ENCODE measurements at regions not wholly inside any gene's neighbourhood (a gene's known extent, or its start where the extent isn't known, plus 50 kb on each side); places are given as distances from the start of the nearest gene placed in this dataset.

DNA sequence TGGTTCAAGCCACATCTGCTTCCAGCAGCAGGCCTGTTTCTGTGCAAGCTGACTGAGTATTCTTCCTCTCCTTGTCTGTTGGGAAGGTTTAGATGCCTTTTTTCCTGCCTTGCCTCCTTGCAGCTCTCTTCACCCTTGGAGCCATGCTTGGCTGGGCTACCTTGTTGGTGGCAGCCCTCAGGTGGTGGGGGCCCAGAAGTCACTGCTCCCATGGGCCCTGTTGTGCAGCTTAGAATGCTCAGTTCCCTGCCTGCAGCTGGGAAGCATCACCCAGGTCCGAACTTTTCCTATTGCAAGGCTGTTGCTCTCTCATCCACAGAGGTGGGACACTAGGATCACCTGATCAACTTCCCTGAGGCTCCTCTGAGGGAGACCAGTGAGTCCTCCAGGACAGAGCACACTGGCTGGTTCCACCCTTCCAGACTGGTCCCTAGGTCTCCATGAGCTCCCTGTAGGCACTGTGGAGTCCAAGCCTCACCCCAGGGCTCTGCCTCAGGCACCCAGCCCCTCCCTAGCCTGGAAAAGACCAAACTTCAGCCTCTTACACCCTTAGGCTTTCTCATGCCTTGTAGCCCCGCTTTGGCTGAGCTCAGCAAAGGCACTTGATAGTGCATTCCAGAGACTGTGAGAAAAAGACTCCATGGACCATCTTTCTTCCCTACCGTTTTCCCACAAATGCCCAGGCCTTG lies 219.3 kb upstream of the SH3BP4 start:
- DNase-seq (ENCODE audit: low read depth in 2 of 3, low spot score in 1 of 3): no peak

DNA sequence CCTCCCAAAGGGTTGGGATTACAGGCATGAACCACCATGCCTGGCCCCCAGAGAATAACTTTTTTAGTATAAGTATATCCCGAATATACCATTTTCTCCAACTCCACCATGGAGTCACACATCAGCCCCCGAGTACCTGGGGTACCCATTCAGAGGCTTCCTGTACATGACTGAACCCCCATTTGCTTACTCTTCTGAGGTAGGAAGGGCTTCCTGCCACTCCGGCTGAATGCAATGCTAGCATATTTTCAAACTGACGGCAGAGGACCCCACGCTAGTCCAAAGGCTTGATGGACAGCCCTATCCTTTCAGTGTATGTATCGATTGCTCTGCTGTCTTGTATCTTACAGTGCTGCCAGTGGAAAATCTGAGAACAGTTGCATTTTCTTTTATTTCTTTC lies 220.6 kb upstream of the SH3BP4 start:
- DNase-seq (ENCODE audit: low read depth in 2 of 3, low spot score in 1 of 3): no peak

DNA sequence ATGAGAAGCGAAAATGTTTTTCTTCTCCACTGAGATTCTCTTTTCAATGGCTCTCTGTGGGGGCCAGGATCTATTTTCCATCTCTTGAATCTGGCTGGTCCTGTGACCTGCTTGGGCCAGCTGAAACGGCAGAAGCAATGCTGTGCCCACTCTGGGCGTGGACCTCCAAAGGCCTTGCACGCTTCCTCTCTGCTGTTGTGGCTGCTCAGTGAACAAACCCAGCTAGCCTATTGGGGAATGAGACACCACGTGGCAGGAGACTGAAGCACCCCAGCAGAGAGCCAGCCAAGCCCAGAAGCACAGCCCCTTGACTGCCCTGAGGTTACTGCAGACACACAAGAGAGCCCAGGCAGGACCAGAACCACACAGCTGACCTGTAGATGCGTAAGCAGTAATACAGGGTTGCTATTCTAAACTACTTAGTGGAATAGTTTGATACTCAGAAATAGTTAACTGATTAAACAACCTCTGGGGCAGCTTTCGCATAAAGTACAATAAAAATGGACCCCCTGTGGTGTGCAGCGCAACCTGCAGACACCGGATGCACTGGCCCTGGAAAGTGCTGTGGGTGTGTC lies 221.7 kb upstream of the SH3BP4 start:
- no peak for DNase-seq (ENCODE audit: low read depth in 2 of 3, low spot score in 1 of 3)

DNA sequence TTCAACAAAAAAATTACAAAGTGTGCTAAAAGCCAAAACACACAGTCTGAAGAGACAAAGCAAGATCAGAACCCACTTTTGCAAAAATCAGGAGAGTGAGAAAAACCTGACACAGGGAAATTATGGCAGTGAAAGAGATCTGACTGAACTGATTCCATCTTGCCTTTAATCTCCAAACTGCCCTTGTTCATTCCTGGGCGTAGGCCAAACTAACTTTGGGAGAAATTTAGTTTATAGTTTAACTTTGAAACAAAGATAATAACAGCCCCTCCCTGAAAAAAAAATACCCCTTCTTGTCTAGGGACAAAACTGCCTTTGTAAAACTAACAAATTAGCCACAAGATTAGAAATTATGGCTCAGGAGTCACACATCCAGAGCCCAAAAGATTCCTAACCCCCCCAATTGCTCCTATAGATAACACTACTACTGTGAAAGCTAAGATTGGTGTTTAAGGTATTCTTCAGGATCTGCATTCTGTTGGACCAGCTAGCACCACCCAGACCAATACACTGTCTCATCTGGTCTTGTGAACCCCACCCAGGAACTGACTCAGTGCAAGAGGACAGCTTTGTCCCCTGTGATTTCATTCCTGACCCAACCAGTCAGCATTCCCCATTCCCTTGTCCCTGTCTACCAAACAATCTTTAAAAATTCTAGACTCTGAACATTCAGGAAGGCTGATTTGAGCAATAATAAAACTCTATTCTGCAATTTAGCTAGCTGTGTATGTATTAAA lies 226.1 kb upstream of the SH3BP4 start:
- DNase-seq (ENCODE audit: low read depth in 2 of 3, low spot score in 1 of 3): no peak

DNA sequence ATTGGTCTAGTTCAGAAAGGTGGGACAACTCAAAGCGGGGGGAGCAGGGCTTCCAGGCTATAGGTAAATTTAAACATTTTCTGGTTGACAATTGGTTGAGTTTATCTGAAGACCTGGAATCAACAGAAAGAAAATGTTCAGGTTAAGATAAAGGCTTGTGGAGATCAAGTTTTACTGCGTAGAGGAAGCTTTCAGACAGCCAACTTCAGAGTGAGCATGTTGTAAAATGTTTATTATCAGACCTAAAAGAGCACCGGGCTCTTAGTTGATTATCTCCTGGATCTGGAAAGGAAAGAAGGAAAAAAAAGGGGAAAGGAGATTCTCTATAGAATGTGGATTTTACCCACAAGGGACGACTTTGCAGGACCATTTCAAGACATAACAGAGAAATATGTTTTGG lies 227.0 kb upstream of the SH3BP4 start:
- no peak for DNase-seq (ENCODE audit: low read depth in 2 of 3, low spot score in 1 of 3)

DNA sequence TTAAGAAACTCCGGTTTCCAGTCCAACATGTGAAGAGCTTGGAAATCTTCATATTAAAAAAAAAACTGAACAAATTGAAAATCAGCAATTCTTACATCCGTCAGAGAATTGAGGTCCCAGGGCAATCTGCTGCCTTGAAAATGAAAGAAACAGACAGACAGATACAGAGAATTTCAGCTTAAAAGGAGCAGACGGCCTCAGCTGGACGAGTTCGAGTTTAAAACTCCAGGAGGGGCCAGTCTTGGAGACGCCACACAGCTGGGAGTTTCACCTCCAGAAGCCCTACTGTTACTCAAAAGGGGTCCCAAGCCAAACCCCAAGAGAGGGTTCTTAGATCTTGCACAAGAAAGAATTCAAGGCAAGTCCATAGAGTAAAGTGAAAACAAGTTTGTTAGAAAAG lies 226.5 kb upstream of the ARL4C start:
- no peak for DNase-seq (ENCODE audit: low read depth in 2 of 3, low spot score in 1 of 3)

DNA sequence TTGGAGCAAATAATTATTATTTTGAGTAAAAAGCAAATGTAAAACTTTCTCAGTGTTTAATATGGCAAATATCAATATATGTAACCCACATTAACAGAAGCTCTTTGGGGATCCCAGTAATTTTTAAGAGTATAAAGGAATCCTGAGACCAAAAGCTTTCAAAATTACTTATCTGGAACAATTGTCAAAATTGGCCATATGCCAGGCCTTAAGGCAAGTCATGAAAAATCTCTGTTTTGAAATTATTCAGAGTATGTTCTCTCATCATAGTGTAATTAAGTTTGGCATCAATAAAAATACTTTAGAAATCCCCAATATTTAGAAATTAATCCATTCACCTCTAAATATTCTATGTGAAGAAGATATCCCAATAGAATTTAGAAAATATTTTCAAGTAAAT lies 225.3 kb upstream of the ARL4C start:
- no peak for DNase-seq (ENCODE audit: low read depth in 2 of 3, low spot score in 1 of 3)

DNA sequence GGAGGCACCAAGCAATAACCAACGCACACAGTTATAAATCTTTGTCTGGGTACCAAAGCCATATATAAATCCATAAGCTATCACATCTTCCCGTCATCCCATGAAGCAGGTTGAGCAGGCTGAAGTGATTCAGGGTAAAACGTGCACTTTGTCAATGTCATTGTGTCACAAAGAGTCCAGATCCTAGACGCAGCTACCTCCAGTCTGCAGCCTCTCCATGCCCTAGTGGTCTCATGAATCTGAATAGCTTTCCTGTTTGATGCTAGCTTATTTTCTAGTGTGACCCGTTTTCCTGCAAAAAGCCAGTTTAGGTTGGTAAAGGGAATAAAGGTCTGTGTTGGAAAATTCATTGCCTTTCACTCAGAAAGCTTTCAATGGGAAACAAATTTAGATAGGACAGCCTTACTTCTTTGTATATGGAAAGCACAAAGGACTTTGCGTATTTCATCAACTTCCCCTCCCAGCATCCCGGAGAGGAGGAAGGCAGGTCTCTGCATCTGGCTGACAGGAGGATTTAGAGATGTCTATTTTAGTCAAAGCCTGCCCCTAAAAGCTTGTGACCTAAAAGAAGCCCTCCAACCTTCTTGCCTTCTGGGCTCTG lies 222.3 kb upstream of the ARL4C start:
- DNase-seq (ENCODE audit: low read depth in 2 of 3, low spot score in 1 of 3): no peak

DNA sequence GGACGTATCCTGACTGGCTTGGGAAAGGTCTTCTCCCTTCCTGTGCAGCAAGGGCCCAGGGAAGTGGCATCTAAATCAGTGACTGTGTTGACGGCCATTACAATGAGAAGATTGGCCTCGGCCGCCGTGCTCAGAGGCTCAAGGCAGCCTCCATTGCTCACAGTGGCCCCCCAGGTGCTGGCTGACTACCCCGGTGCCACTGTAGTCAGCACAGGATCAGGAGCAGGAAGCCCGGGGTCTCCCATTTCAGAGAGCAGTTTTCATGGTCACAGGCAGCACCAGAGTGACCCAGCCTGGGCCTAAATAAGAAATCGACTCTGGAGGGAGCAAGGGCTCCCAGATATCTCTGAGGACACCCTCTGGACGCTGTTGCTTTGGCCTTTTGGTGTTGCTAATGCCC lies 219.4 kb upstream of the ARL4C start:
- no peak for DNase-seq (ENCODE audit: low read depth in 2 of 3, low spot score in 1 of 3)

DNA sequence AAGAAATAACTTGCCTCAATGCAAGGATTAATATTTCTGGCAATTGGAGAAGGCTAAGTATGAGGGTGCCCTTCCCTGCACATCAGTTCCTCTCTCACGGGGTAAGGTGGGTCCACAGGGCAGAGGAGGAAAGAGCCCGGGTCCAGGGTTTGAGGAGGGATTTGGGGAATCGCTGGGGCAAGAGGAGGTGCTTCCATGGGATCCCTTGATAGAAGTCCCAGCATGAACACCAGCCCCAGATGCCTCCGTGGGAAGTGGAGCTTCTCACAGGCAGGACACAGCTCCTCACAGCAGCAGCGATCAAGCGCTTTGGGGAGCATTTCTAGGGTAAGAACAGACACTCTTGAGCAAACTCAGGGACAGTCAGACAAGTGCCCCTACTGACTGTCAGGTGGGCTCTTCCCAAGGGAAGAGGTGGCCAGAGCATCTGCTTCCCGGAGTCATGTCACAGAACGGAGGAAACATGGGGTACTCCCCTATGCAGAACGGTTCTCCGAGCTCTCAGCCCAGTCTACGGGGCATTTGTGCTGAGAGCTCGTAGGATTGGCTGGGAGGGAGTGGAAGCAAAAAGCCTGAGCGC lies 218.9 kb upstream of the ARL4C start:
- no peak for DNase-seq (ENCODE audit: low read depth in 2 of 3, low spot score in 1 of 3)

DNA sequence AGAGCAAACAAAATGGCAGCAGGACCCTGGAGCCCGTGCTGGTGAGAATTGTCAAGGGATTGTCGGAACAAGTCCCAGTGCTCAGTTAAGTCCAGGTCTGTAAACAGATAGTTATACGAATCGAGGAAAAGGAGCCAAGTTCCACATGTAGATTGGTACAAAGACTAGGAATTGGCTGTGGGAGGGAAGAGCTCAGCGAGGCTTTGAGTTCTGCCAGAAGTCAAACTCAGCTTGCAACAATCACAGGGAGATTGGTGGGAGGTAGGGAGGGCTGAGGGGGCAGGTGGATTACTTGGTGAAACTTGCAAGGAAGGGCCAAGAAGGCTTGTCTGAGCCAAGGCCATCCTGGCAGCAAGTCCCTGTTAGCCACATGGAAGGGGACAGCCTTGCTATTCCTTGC lies 217.8 kb upstream of the ARL4C start:
- DNase-seq (ENCODE audit: low read depth in 2 of 3, low spot score in 1 of 3): no peak

DNA sequence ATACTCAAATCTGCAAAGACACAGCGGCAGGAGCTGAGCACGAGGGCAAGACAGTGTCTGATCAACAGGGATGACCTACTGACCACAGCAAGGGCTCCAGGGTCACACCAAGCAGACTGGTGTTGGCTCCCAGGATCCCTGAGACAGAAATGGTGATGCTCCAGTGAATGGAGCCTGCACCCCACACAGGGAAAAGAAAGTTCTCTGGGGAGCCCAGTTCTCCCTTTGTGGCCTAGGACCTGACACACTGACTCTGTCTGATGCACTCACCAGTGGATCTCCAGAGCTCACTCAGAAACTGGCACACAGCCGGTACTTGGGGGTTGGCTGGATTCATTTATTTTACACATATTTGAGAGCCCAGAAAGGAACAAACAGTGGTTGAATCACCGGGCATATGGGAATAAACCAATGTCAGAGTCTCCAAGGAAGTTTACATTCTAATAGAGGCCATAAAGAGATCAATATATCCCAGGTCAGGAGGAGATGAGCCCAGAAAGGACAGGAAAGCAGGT lies 215.6 kb upstream of the ARL4C start:
- DNase-seq (ENCODE audit: low read depth in 2 of 3, low spot score in 1 of 3): no peak

DNA sequence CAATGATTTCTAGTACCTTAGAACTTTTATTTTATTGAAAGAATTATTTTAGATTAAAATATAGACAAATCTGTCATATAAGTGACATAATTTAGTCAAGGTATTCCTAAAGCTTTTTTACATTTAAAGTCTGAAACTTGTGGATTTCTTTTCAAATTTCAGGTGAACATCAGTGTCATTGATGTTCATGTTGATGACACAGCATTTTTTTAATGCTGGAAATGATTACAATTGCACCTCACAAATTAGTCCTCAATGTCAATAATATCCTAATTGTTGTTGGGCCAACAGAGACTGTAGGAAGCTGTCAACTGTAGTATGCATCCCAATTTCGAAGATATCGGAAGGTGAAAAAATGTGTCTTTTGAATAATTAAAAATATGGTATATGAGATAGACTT lies 214.4 kb upstream of the ARL4C start:
- DNase-seq (ENCODE audit: low read depth in 2 of 3, low spot score in 1 of 3): no peak

DNA sequence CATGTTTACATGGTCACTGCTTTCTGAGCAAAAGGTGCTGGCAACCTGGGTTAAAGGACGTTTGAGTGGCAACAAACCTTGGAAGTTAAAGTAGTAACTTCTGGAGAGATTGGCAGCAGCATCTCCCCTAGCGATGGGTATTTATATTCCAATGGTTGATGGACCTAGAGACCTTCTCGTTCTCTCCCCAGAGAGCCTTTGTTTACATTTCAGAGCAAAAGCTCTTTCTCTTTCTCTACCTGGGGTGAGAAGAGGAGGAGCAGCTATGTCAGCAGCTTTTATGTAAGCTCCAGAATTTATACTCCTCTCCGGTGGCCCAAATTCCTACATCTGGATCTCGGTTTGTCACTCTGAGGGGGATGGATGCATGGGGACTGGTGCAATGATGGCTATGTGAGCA lies 213.7 kb upstream of the ARL4C start:
- no peak for DNase-seq (ENCODE audit: low read depth in 2 of 3, low spot score in 1 of 3)

DNA sequence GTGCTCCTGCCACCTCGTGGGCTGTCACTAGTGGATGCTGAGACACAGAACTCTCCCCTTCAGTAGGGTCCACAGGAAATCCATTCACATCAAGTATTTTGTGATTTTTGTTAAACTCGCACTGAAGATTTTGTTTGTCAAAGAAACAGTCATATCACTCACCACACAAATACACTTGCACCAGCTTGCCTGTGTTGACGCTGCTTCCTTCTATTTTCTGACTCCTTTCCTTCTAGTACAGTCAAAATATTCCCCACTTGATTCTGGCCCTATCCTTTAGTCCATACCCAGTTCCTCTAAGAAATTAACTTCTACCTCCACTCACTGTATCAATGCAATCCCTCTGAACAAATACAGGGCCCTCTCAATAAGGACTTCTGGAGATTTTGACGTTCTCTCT lies 213.2 kb upstream of the ARL4C start:
- no peak for DNase-seq (ENCODE audit: low read depth in 2 of 3, low spot score in 1 of 3)

DNA sequence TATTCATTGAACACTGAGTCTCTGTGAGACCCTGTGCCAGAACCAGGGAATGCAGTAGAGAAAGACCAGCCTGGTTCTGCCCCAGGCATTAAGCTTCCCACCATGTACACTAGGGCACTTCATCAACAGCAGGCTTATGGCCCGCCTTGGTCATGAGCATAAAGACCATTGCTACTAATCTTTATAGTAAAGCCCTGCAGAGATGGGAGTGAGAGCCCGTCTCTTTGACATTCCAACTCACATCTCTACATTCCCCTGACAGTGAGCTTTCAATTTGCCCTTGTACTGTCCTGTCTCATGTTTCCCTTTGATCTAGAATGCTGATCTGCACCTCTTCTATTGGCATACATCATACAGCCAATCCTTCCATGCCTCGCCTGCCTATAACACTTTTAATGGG lies 211.8 kb upstream of the ARL4C start:
- DNase-seq (ENCODE audit: low read depth in 2 of 3, low spot score in 1 of 3): no peak

DNA sequence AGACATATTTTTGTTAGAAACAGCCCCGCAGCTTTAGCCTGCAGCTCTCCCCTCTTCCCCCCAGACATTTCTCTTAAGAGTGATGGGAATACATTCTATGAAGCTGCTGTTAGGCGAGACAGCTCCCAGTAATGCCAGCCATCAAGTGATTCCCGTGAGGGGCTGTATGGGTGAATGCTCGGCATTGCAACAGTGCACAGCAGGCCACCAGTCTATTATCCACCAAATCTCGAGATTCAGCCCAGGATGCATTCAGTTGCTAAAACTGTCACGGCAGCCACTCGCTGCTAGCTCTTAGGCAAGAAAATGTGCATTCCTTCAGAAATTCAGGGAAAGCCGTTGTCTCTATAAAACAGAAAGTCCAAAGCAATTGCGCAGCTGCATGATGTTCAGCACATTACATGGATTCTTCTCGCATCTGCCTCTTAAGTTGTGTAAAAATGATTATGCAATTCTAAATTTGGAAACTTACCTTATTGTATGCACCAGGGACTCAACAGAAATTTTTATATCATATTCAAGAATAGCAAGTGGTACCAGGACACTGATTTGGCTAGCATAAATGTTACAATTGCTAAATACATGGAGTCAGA lies 211.3 kb upstream of the ARL4C start:
- no peak for DNase-seq (ENCODE audit: low read depth in 2 of 3, low spot score in 1 of 3)

DNA sequence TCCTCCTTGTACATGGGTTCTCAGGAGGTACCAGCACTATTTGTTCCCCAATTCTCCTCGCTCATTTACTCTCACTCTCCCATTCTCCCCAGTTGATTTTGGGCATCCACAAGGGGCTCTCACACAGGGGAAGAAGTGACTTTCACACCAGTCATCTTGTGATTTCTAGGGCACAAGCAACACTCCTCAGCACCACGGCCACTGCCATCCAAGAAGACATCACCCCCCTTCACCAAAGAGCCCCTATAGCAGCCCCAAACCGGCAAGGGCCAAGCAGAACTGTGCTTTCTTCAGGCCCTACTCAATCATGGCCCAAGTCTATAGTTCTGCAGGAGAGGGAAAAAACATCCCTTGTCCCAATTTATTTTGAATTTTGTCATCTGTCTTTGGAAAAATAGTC lies 209.2 kb upstream of the ARL4C start:
- no peak for DNase-seq (ENCODE audit: low read depth in 2 of 3, low spot score in 1 of 3)

DNA sequence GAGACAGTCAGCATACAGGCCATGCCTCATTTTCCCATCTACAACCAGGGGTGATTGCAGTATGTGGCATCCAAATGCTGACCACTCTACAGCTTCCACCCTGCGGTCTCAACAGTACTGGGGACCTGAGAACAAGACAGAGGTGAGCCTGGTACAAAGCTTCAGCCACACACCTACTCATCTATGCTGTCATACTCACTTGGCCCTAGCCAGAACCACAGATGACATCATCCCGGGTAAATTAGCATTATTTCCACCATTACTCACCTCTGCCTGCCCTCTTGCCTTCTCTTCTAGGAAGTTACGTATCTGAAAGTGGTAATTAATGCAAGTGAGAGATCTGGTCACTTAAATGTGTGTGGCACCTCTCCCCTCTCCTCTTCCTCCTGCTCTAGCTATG lies 208.2 kb upstream of the ARL4C start:
- peak in 1 of 3 donors; percentile 1 for DNase-seq (ENCODE audit: low read depth in 2 of 3, low spot score in 1 of 3)

DNA sequence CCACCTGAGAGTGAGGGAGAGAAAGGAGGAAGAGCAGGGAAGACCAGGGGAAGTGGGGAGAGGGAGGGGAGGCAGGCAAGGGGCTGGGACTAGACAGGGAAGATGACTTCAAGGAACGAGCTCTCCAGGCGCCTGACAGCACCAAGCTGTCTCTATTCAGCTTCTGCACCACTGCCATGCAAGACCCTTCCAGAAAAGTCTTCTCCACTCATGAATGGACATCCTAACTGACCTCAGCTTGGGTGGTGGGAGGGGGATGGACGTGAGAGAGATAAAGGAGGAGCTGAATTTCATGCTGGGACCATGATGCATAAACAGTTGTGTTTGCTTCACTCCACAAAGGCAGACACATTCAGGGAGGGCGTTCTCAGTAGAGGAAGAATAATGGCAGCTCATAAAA lies 206.4 kb upstream of the ARL4C start:
- DNase-seq (ENCODE audit: low read depth in 2 of 3, low spot score in 1 of 3): no peak

DNA sequence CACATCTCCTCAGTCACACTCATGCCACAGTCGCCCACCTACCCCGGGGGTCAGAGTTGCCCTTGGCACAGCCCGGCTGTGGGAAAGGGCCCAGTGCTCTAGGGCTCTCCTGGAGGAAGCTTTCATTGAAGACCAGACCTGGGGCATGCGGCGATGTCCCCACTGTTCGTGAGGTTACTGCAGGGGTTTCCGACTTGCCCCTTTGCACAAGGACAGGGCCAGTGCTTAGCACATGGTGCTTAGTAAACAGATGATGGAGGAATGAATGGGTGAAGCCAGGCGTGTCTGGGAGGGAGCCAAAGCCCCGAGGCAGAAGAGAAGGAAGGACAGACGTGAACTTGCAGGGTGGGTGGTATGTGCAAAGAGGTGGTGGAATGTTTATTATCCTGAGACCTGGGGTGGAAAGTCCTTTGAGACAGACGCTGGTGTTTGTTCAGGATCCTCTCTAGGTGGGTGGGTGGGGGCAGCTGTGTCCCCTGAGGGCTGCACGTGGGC lies 205.9 kb upstream of the ARL4C start:
- no peak for DNase-seq (ENCODE audit: low read depth in 2 of 3, low spot score in 1 of 3)
